ENCODE measurements at regions not wholly inside any gene's neighbourhood (a gene's known extent, or its start where the extent isn't known, plus 50 kb on each side); places are given as distances from the start of the nearest gene placed in this dataset.

DNA sequence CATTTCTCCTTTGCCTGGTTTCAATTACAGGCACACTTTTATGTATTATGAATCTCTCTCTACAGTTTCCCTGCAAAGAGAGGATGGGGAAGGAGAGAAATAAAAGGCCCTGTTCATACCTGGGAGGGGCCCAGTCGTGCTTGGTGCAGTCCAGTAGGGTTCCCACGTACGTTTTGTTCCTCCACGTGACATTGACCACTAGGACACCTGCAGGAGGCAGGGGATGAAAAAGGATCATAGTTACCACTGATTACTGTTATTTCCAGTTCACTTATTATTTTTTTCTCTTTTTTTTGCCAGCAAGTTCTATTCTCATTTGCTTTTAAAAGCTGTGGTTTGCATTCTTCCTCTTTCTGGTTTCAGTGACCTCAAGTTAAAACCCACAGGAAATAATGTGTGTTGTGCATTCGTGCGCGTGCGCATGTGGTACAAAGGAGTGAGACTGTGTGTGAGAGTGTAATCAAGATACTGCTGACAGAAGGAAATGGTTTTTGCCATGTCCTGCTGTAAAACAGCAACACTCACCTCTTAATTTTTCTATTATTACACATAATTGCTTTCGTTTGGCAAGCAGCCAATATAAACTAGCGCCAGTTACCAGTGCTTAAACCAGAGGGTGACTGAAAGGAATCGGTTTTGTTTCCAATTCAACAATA is 96.8 kb downstream of the ZNF608 start:
- TF ChIP-seq, protein P1, sequence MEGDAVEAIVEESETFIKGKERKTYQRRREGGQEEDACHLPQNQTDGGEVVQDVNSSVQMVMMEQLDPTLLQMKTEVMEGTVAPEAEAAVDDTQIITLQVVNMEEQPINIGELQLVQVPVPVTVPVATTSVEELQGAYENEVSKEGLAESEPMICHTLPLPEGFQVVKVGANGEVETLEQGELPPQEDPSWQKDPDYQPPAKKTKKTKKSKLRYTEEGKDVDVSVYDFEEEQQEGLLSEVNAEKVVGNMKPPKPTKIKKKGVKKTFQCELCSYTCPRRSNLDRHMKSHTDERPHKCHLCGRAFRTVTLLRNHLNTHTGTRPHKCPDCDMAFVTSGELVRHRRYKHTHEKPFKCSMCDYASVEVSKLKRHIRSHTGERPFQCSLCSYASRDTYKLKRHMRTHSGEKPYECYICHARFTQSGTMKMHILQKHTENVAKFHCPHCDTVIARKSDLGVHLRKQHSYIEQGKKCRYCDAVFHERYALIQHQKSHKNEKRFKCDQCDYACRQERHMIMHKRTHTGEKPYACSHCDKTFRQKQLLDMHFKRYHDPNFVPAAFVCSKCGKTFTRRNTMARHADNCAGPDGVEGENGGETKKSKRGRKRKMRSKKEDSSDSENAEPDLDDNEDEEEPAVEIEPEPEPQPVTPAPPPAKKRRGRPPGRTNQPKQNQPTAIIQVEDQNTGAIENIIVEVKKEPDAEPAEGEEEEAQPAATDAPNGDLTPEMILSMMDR (IDR thresholded peaks at IDR 0.05 in 8 of 11, conservative IDR thresholded peaks at IDR 0.05 in 3 of 11), result peak in 3 of 11 experiments; percentile 6 to 30 (median 20)
- no peak for TF ChIP-seq POLR2A (IDR thresholded peaks at IDR 0.05)
- peak in 1 of 3 donors; percentile 85 for TF ChIP-seq POLR2AphosphoS5 (IDR thresholded peaks at IDR 0.05)

Measured in spleen (tissue), 7 donors.